Esophagus muscularis mucosa (tissue), 4 donors: ENCODE measurements at regions not wholly inside any gene's neighbourhood (a gene's known extent, or its start where the extent isn't known, plus 50 kb on each side); places are given as distances from the start of the nearest gene placed in this dataset.

Source experiments
- DNase-seq: peaks from one replicate; pipeline ENCODE4 v3.0.0-alpha.2; 2017; ENCODE audit errors: extremely low spot score
- H3K27ac ChIP-seq, 4 donors: fragments of 200-600 bp; sonication (generic); replicated peaks in 1 of 4; 1 replicate in 3 of 4; 2 replicates in 1 of 4; pipeline ENCODE4 v1.5.1; 2016 to 2019; ENCODE audit warnings: mild to moderate bottlenecking in 1 of 4
- H3K27me3 ChIP-seq, 4 donors: fragments of 200-600 bp; sonication (generic); one replicate each; pipeline versions ENCODE4 v1.5.1 to v1.6.0; 2016 to 2019
- H3K36me3 ChIP-seq, 4 donors: fragments of 200-600 bp; sonication (generic); one replicate each; pipeline ENCODE4 v1.5.1; 2016 to 2019
- H3K4me1 ChIP-seq, 4 donors: fragments of 200-600 bp; sonication (generic); one replicate each; pipeline ENCODE4 v1.5.1; 2016 to 2019
- H3K4me3 ChIP-seq, 4 donors: fragments of 200-600 bp; sonication (generic); 1 replicate in 2 of 4; 2 replicates in 2 of 4; pipeline ENCODE4 v1.5.1; 2016 to 2019; ENCODE audit warnings: mild to moderate bottlenecking in 4 of 4, moderate library complexity in 1 of 4
- H3K9me3 ChIP-seq, 4 donors: fragments of 200-600 bp; sonication (generic); 1 replicate in 3 of 4; 2 replicates in 1 of 4; pipeline ENCODE4 v1.5.1; 2016 to 2019
- EP300 ChIP-seq: sonication (generic); formaldehyde crosslinking; IDR thresholded peaks from one replicate; pipeline ENCODE4 v1.6.1; 2017; ENCODE audit warnings: antibody characterized with exemption
- POLR2A ChIP-seq: fragments of 450-650 bp; IDR thresholded peaks from one replicate; pipeline ENCODE4 v1.6.1; 2017; ENCODE audit warnings: antibody characterized with exemption, moderate library complexity, mild to moderate bottlenecking, low read depth
- POLR2AphosphoS5 ChIP-seq, 2 donors: sonication (generic); formaldehyde crosslinking; IDR thresholded peaks; one replicate each; pipeline ENCODE4 v1.6.1; 2017; ENCODE audit warnings: antibody characterized with exemption in 2 of 2
- WGBS: methylation state at CpG from one replicate; pipeline ENCODE4 v1.1.5; 2018; 5-methylcytosine and 5-hydroxymethylcytosine counted together
- intact Hi-C: fragments of 100-400 bp; cut with DNase I; formaldehyde crosslinking; loops from one replicate; pipeline ENCODE4 v1.15.1; 2023
- TF ChIP-seq, protein P1 (sequence below), 3 experiments: fragments of 200-600 bp in 2 of 3; fragments of 450-650 bp in 1 of 3; sonication (generic) in 2 of 3; IDR thresholded peaks; one replicate each; pipeline ENCODE4 v1.5.1; 2017 to 2019; ENCODE audit warnings: antibody characterized with exemption in 3 of 3, mild to moderate bottlenecking in 2 of 3, moderate library complexity in 1 of 3

DNA sequence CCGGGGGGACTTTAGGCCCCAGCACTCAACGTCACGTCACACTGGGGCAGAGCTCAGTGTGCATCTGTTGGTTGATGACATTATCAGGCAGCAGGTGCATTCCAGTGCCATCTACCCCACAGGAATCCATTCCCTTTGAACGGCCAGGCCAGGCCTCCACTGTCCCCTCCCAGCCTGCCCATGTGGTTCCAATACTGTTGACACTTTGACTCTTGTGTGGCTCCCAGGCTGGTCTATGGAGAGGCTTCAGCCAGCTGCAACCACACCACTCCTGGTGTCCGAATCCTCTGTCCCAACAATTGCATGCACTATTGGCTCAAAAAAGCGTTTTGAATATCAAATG is 92.0 kb upstream of the SIM2 start:
- intact Hi-C loops: no loop called here
- no peak for DNase-seq
- H3K4me1 ChIP-seq: no peaks in the 10 kb centered on the region
- no peak overlapping the region for H3K4me3 ChIP-seq
- peaks cover 0 to 15% (median 2%) of the 10 kb centered on the region in 4 donors for H3K9me3 ChIP-seq
- no peaks in the 10 kb centered on the region for H3K36me3 ChIP-seq
- TF ChIP-seq POLR2A: no peak
- TF ChIP-seq EP300: no peak
- WGBS: 82% methylated on average over 6 of the region's 6 CpGs
- H3K27me3 ChIP-seq: peaks cover 0 to 43% (median 0%) of the 10 kb centered on the region in 4 donors
- H3K27ac ChIP-seq: no peak overlapping the region

DNA sequence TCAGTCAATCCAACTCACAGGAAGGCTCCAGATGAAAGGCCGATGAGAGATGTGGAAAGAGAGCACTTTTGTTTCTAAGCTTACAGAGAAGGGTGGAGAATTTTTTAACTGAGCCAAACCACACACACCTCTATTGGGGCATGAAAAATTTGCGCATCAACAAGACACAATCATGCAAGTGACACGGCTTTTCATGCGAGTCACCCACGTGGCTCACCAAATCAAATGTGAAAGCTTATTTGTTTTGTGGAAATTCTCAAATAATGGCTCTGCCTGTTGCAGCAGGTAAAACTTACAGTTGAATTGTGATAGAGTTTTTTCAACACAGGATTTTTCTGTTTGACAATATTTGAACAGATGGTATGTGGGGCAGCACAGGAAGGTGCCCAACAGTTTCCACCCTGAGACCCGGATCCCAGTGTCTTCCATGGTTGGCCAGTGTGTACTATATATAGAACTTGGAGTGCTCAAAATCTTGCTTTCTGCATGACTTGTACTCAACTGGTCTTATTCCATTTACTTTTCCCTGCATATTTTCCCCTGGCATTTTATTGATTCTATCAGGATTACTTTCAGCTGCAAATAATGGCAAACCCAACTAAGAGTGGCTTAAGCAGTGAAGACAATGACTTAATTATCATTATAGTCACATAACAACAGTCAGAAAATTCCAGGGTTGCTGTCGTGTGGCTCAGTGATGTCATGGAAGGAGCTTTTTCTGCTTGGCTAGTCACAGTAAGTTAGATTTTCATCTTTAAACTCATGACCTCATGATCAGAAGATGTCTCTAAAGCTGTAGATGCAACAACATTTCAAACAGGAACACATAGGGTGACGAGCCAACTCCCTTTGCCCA is 90.6 kb upstream of the SIM2 start:
- Histone ChIP-seq H3K4me1 (no peaks in the 10 kb centered on the region), H3K4me3 (no peak overlapping the region), H3K27me3 (peaks cover 0 to 56% (median 2%) of the 10 kb centered on the region in 4 donors), H3K36me3 (no peaks in the 10 kb centered on the region), H3K27ac (no peak overlapping the region), H3K9me3 (peaks cover 0 to 17% (median 2%) of the 10 kb centered on the region in 4 donors)
- intact Hi-C loops: no loop called here
- no peak for TF ChIP-seq POLR2A
- TF ChIP-seq, protein P1, sequence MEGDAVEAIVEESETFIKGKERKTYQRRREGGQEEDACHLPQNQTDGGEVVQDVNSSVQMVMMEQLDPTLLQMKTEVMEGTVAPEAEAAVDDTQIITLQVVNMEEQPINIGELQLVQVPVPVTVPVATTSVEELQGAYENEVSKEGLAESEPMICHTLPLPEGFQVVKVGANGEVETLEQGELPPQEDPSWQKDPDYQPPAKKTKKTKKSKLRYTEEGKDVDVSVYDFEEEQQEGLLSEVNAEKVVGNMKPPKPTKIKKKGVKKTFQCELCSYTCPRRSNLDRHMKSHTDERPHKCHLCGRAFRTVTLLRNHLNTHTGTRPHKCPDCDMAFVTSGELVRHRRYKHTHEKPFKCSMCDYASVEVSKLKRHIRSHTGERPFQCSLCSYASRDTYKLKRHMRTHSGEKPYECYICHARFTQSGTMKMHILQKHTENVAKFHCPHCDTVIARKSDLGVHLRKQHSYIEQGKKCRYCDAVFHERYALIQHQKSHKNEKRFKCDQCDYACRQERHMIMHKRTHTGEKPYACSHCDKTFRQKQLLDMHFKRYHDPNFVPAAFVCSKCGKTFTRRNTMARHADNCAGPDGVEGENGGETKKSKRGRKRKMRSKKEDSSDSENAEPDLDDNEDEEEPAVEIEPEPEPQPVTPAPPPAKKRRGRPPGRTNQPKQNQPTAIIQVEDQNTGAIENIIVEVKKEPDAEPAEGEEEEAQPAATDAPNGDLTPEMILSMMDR (IDR thresholded peaks at IDR 0.05): no peak
- no peak for TF ChIP-seq EP300
- no peak for TF ChIP-seq POLR2AphosphoS5 (IDR thresholded peaks at IDR 0.05)
- 79% methylated on average over 7 of the region's 8 CpGs for WGBS
- no peak for DNase-seq

DNA sequence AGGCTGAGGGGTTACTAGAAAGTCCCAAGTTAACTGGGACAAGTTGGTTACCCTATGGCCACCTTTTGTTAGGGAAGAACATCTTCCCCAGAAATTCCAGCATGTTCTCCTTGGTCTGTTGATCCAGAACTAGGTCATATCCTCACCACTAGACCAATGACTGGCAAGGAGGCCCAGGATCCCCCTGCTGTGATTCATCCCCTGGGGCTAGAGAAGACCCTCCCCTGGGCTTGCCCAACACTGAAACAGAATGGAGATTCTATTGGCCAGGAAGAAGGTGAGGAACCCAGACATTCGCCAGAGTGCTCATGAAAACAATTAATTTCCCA is 90.1 kb upstream of the SIM2 start:
- 73% methylated on average over 1 of the region's 1 CpG for WGBS
- TF ChIP-seq, protein P1 (IDR thresholded peaks at IDR 0.05): no peak
- no peak for TF ChIP-seq POLR2A
- no peak for TF ChIP-seq POLR2AphosphoS5 (IDR thresholded peaks at IDR 0.05)
- no peak for TF ChIP-seq EP300
- Histone ChIP-seq H3K27ac (no peak overlapping the region), H3K9me3 (peaks cover 0 to 23% (median 2%) of the 10 kb centered on the region in 4 donors), H3K27me3 (peaks cover 0 to 62% (median 2%) of the 10 kb centered on the region in 4 donors), H3K36me3 (no peaks in the 10 kb centered on the region), H3K4me1 (no peaks in the 10 kb centered on the region), H3K4me3 (no peak overlapping the region)
- intact Hi-C loops: no loop called here
- DNase-seq: no peak

DNA sequence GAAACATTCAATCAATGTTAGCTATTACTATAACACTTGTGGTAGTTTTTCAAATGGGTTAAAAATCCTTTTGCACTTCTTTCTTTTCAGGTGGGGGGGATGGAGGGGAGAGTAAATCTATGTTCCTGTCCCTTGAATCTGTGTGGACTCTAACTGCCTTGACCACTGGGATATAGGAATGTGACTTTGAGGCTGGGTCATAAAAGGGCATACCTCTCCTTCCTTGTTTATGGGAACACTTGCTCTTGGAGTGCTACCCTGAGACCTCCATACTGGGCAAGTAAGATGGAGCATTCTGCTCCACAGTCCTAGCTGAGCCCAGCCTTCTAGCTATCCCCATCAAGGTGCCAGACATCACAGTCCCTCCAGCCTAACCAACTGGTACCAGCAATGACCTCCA is 89.3 kb upstream of the SIM2 start:
- no peak overlapping the region for H3K27ac ChIP-seq
- H3K4me3 ChIP-seq: no peak overlapping the region
- no peaks in the 10 kb centered on the region for H3K4me1 ChIP-seq
- TF ChIP-seq POLR2AphosphoS5 (IDR thresholded peaks at IDR 0.05) (no peak), POLR2A (no peak), EP300 (no peak)
- TF ChIP-seq, protein P1 (IDR thresholded peaks at IDR 0.05): no peak
- intact Hi-C loops: no loop called here
- H3K27me3 ChIP-seq: peaks cover 0 to 70% (median 4%) of the 10 kb centered on the region in 4 donors
- H3K9me3 ChIP-seq: peaks cover 0 to 29% (median 2%) of the 10 kb centered on the region in 4 donors
- H3K36me3 ChIP-seq: no peaks in the 10 kb centered on the region
- no peak for DNase-seq

DNA sequence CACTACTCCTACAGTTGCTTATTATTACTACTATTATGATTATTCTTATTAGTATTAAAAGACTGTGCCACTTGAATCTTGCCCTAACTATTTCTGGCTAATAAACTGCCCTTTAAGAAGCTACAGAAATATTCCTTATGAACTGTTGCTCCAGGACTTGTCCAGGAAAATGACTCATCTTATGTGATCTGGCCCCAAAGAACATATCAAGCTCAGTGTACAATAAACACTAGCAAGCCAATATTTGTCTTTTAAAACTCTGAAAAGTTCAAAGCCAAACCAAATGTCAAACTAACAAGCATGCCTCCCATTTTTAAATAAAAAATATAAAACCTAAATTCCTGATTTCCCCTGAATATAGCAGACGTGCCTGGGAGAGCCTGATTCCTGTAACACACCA is 88.7 kb upstream of the SIM2 start:
- Histone ChIP-seq H3K9me3 (peaks cover 0 to 35% (median 2%) of the 10 kb centered on the region in 4 donors), H3K27me3 (peaks cover 0 to 73% (median 4%) of the 10 kb centered on the region in 4 donors), H3K36me3 (no peaks in the 10 kb centered on the region), H3K4me1 (no peaks in the 10 kb centered on the region), H3K27ac (no peak overlapping the region), H3K4me3 (no peak overlapping the region)
- 26% methylated on average over 1 of the region's 1 CpG for WGBS
- no peak for TF ChIP-seq EP300
- TF ChIP-seq, protein P1 (IDR thresholded peaks at IDR 0.05): no peak
- TF ChIP-seq POLR2AphosphoS5 (IDR thresholded peaks at IDR 0.05): no peak
- no peak for TF ChIP-seq POLR2A
- DNase-seq: no peak
- intact Hi-C loops: no loop called here
